Mesothelial cell of epicardium (in vitro differentiated cells): ENCODE measurements at regions not wholly inside any gene's neighbourhood (a gene's known extent, or its start where the extent isn't known, plus 50 kb on each side); places are given as distances from the start of the nearest gene placed in this dataset.
"Not testable (repeated sequence)": the region's sequence is repeated elsewhere in the genome, so short reads cannot be mapped to it uniquely, and the experiment has no call there.

ENCODE experiments used
- DNase-seq, 2 experiments: peaks; one replicate each; pipeline ENCODE4 v3.0.0; 2021; ENCODE audit warnings: low spot score in 2 of 2; ENCODE audit not compliant: unreplicated experiment in 2 of 2
- H3K27ac Mint-ChIP-seq: 2 replicates; pipeline ENCODE4 v1.8.0; 2021; ENCODE audit warnings: mixed read lengths
- H3K27me3 Mint-ChIP-seq: 2 replicates; pipeline ENCODE4 v1.8.0; 2021; ENCODE audit warnings: low read depth, mixed read lengths
- H3K36me3 Mint-ChIP-seq: 2 replicates; pipeline ENCODE4 v1.8.0; 2021; ENCODE audit warnings: mixed read lengths
- H3K4me1 Mint-ChIP-seq: 2 replicates; pipeline ENCODE4 v1.8.0; 2021; ENCODE audit warnings: mixed read lengths
- H3K4me3 Mint-ChIP-seq: 2 replicates; pipeline ENCODE4 v1.8.0; 2021; ENCODE audit warnings: mild to moderate bottlenecking, moderate library complexity, mixed read lengths
- H3K9me3 Mint-ChIP-seq: 2 replicates; pipeline ENCODE4 v1.8.0; 2021; ENCODE audit warnings: mixed read lengths
- CTCF ChIP-seq: fragments of 200-600 bp; sonication (generic); IDR thresholded peaks from one replicate; pipeline ENCODE4 v1.5.0; 2021; ENCODE audit warnings: antibody characterized with exemption; ENCODE audit not compliant: unreplicated experiment

- no peak overlapping the region for H3K27ac Mint-ChIP-seq
- peaks cover 22% of the 10 kb centered on the region for H3K9me3 Mint-ChIP-seq
- H3K36me3 Mint-ChIP-seq = peaks cover 5% of the 10 kb centered on the region
- H3K4me3 Mint-ChIP-seq = no peak overlapping the region
- H3K4me1 Mint-ChIP-seq = peaks cover 9% of the 10 kb centered on the region
- no peak for DNase-seq
- no peaks in the 10 kb centered on the region for H3K27me3 Mint-ChIP-seq
- no peak for TF ChIP-seq CTCF
Observed at GRCh38 chr2:77578354-77578753, 56.2 kb upstream of the LRRTM4 start.

DNA sequence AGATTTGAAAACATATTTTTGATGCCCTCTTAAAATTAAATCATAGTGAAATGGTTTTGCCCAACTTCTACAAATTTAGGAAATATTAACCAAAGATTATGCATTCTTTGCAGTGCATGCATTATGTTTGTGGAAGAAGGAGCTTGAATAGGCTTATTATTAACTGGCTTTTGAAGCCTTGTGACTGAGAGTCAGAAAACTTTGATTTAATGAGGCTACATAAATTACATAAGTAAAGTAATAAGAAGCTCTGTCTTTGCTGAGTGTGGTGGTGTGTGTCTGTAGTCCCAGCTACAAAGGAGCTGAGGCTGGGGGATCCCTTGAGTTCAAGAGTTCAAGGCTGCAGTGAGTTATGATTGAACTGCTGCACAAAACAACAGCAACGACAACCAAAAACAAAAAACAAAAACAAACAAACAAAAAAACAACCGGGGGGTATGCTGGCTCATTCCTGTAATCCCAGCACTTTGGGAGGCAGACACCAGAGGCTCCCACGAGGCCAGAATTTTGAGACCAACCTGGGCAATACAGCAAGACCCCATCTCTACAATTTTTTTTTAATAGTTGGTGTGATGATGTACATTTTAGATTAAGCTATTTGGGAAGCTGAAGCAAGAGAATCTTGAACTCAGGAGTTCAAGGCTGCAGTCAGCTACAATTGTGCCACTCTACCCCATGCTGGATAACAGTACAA, 57.0 kb upstream of the LRRTM4 start:
- Mint-ChIP-seq H3K4me3 (no peak overlapping the region), H3K27ac (peak overlapping the region; percentile 39), H3K4me1 (peaks cover 9% of the 10 kb centered on the region), H3K27me3 (no peaks in the 10 kb centered on the region), H3K9me3 (peaks cover 30% of the 10 kb centered on the region), H3K36me3 (peaks cover 11% of the 10 kb centered on the region)
- no peak for DNase-seq
- no peak for TF ChIP-seq CTCF

- H3K36me3 Mint-ChIP-seq = peaks cover 12% of the 10 kb centered on the region
- no peak for DNase-seq
- no peak overlapping the region for H3K27ac Mint-ChIP-seq
- peaks cover 14% of the 10 kb centered on the region for H3K9me3 Mint-ChIP-seq
- peaks cover 15% of the 10 kb centered on the region for H3K4me1 Mint-ChIP-seq
- no peak for TF ChIP-seq CTCF
- H3K4me3 Mint-ChIP-seq = no peak overlapping the region
- no peaks in the 10 kb centered on the region for H3K27me3 Mint-ChIP-seq
Observed at GRCh38 chr2:77588438-77588837, 66.3 kb upstream of the LRRTM4 start.

DNA sequence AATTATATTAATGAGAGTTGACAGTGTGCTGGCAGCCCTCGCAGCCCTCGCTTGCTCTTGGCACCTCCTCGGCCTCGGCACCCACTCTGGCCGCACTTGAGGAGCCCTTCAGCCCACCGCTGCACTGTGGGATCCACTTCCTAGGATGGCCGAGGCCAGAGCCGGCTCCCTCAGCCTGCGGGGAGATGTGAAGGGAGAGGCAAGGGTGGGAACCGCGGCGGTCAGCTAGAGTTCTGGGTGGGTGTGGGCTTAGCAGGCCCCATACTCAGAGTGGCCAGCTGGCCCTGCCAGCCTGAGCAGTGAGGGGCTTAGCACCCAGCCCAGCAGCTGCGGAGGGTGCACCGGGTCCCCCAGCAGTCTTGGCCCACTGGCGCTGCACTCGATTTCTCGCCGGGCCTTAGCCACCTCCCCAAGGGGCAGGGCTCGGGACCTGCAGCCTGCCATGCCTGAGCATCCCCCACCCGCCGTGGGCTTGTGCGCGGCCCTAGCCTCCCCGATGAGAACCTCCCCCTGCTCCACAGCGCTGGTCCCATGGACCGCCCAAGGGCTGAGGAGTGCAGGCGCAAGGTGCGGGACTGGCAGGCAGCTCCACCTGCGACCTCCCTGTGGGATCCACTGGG, 68.2 kb upstream of the LRRTM4 start:
- Mint-ChIP-seq H3K9me3 (peaks cover 11% of the 10 kb centered on the region), H3K4me3 (no peak overlapping the region), H3K4me1 (peaks cover 15% of the 10 kb centered on the region), H3K27me3 (no peaks in the 10 kb centered on the region), H3K36me3 (peaks cover 4% of the 10 kb centered on the region), H3K27ac (no peak overlapping the region)
- DNase-seq = no peak
- no peak for TF ChIP-seq CTCF

- Mint-ChIP-seq H3K9me3 (peaks cover 11% of the 10 kb centered on the region), H3K27ac (peak overlapping the region; percentile 90), H3K4me1 (peaks cover 14% of the 10 kb centered on the region), H3K4me3 (peak overlapping the region; percentile 89)
- peak in 1 of 2 experiments; percentile 52 for DNase-seq
- H3K36me3 Mint-ChIP-seq, H3K27me3 Mint-ChIP-seq: not testable (repeated sequence)
Observed at GRCh38 chr2:77592955-77593354, 70.8 kb upstream of the LRRTM4 start.

GRCh38 chr2:77602771-77603170, 80.6 kb upstream of the LRRTM4 start:
- peaks cover 10% of the 10 kb centered on the region for H3K4me1 Mint-ChIP-seq

More at GRCh38 chr2:77602771-77603170, 80.6 kb upstream of the LRRTM4 start:
- Mint-ChIP-seq H3K27ac (no peak overlapping the region), H3K4me3 (no peak overlapping the region), H3K27me3 (no peaks in the 10 kb centered on the region), H3K36me3 (no peaks in the 10 kb centered on the region), H3K9me3 (peaks cover 5% of the 10 kb centered on the region)
- no peak for DNase-seq
- no peak for TF ChIP-seq CTCF
